GM18499 (cell line): ENCODE measurements at regions not wholly inside any gene's neighbourhood (a gene's known extent, or its start where the extent isn't known, plus 50 kb on each side); places are given as distances from the start of the nearest gene placed in this dataset.
"Not testable (repeated sequence)": the region's sequence is repeated elsewhere in the genome, so short reads cannot be mapped to it uniquely, and the experiment has no call there.

Experiments
- ATAC-seq: cut with Tn5 transposase; IDR thresholded peaks from one replicate; pipeline ENCODE4 v1.9.1; 2021; ENCODE audit warnings: moderate number of reproducible peaks; ENCODE audit not compliant: insufficient read depth, unreplicated experiment

DNA sequence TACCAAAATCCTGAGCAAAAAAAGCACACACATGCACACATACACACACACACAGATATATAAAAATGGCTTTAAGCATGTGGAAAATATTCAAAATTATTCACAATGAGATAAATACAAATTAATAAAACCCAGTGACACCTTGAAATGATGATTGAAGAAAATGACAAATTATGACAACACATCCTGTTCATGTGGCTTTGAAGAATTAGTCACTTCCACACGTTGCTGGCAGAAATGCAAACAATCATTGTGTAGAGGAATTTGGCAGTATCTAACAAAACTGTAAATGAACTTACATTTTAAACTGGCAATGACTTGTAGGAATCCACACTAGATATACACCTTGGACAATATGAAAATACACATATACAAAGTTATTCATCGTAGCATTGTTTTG, 95.8 kb upstream of the RGPD4 start:
- ATAC-seq, result no peak

DNA sequence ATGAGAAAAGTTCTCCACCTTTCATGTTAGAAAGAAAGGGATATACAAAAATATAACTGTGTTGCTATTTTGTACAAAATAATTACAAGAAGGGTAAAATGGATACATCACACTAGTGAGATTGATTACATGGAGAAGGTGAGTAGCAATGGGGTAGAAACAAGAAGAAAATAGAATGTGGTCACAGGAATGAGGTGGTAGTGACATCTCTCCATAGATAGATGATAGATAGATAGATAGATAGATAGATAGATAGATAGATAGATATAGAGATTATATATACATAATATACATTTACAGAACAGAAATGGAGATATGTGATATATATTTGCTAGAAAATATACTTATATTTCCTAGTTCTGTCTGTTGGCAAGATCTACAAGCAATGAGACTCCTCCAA, 95.3 kb upstream of the RGPD4 start:
- no peak for ATAC-seq

DNA sequence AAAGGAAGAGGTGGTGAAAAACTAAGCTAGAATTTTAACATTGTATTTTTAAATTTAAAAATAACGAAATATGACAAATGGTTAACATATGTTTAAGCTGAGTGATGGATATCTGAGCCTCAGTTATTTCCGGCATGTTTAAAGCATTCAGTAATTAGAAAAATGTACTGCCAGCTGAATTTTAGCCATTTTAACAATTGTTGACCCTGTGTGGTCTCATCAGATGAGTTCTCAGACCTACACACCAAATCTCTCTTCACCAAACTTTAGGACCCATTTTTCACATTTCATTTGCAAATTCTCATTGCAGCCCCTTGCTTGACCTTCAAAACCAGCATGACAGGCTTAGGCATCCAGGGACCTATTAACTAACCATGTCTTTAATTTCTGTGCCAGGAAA, 91.5 kb upstream of the RGPD4 start:
- ATAC-seq, result no peak

DNA sequence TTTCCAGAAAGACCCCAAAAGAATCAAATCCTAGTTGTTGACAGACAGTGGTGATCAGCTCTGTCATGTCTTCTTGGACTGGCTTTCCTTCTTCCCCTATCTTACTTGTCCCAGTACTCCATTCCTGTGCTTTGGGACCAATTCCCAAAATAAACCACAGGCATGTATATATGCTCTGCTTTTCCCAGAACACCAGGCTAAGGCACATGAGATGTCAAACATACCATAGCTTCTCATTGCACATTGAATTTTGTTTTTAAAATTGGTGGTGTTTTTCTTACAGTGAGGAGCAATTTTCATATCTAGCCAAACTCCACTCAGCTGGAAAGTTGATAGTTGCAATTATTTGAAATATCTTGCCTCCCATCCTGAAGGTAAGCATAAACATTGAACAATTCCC, 88.9 kb upstream of the RGPD4 start:
- no peak for ATAC-seq

DNA sequence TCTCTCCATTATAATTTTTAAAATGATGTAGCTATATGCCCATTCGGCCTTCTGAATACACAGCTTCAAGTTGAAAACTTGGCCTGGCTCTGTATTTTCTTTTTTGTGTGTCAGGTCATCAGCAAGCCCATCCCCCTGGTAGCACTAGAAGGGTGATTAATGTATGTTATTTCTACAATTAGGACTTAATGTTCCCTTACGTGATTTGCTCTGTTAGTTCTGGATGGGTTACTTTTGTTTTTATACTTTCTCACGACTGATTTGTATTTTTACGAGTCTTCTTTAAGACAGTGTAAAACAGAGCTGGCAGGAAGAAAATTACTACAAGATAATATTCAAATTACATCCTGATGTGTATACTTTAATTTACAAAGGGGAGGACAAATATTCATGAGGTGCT, 88.4 kb upstream of the RGPD4 start:
- no peak for ATAC-seq

DNA sequence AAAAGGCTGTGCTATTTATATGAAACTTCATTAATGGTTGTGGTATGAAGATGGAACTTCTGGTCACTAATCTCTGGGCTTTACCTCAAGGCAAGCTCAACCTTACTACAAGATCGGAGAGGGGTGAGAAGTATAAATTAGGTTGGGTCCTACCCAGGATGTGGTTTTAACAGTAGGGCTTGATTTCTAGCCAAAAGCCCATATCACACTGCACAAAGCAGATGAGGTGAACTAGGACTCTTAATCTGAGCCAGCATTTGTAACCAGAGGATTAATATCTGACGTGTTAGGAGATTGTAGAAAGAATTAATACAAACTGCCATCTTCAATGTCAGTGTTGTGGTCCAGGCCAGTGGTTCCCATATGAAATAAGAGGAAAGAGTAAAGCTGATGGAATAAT, 86.4 kb upstream of the RGPD4 start:
- ATAC-seq, result no peak

DNA sequence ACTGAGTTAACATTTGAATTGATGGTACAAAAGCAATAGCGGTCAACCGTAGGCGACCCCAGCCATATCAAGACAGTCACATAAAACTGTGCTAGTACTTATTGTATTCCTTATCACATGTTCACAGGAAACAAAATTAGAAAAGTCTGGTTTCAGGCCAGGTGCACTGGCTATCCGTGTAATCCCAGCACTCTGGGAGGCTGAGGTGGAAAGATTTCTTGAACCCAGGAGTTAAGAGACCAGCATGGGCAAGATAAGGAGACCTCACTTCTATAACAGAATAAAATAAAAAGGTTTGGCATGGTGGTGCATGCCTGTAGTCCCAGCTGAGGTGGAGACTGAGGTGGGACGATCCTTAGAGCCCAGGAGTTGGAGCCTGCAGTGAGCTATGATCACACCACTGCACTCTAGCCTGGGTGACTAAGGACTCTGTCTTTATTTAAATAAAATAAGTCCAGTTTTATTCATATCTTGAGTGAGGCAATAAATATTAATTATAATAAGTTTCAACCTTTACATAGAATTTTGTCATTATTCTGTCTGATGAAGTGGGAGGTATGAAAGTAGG, 84.1 kb upstream of the RGPD4 start:
- ATAC-seq, result no peak

DNA sequence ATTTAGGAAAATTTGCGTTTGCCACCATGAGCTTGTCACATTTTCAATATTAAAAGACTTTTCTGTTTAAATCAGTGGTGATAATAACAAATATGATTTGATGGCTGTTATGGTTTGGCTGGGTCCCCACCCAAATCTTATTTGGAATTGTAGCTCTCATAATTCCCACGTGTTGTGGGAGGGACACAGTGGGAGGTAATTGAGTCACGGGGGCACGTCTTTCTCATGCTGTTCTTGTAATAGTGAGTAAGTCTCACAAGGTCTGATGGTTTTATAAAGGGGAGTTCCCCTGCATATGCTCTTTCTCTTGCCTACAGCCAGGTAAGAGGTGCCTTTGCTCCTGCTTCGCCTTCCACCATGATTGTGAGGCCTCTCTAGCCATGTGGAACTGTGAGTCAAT, 83.4 kb upstream of the RGPD4 start:
- no peak for ATAC-seq

DNA sequence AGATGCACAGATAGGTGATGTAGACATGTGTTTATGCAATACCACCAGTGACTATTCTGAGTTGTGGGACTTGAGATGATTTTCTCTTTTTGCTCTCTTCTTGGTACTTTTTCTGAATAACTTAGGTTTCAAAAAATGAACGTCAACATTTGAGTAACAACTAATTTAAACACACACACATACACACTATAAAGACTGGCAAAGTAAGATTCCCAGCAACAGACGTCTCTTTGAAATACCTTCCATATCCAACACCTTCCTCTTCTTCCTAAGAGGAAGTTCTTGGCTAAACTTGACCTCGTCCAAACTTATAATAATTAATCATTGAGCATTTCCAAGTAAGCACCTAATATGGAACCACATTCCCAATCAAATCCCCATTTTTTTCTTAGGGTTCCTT, 81.6 kb upstream of the RGPD4 start:
- no peak for ATAC-seq

DNA sequence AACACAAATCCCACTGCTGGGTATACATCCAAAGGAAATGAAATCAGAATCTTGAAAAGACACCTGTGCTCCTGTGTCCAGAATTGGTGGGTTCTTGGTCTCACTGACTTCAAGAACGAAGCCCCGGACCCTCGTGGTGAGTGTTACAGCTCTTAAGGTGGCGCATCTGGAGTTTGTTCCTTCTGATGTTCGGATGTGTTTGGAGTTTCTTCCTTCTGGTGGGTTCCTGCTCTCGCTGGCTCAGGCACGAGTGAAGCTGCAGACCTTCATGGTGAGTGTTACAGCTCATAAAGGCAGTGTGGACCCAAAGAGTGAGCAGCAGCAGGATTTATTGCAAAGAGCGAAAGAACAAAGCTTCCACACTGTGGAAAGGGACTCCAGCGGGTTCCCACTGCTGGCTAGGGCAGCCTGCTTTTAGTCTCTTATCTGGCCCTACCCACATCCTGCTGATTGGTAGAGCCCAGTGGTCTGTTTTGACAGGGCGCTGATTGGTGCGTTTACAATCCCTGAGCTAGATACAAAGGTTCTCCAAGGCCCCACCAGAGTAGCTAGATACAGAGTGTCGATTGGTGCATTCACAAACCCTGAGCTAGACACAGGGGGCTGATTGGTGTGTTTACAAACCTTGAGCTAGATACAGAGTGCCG, 80.0 kb upstream of the RGPD4 start:
- not testable (repeated sequence) for ATAC-seq

DNA sequence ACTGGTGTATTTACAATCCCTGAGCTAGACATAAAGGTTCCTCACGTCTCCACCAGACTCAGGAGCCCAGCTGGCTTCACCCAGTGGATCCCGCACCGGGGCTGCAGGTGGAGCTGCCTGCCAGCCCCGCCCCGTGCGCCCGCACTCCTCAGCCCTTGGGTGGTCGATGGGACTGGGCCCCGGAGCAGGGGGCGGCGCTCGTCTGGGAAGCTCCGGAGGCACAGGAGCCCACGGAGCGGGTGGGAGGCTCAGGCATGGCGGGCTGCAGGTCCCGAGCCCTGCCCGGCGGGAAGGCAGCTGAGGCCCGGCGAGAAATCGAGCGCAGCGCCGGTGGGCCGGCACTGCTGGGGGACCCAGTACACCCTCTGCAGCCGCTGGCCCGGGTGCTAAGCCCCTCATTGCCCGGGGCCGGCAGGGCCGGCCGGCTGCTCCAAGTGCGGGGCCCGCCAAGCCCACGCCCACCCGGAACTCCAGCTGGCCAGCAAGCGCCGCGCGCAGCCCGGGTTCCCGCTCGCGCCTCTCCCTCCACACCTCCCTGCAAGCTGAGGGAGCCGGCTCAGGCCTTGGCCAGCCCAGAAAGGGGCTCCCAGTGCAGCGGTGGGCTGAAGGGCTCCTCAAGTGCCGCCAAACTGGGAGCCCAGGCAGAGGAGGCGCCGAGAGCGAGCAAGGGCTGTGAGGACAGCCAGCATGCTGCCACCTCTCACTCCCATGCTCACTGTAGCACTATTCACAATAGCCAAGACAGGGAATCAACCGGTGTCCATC, 79.3 kb upstream of the RGPD4 start:
- not testable (repeated sequence) for ATAC-seq

DNA sequence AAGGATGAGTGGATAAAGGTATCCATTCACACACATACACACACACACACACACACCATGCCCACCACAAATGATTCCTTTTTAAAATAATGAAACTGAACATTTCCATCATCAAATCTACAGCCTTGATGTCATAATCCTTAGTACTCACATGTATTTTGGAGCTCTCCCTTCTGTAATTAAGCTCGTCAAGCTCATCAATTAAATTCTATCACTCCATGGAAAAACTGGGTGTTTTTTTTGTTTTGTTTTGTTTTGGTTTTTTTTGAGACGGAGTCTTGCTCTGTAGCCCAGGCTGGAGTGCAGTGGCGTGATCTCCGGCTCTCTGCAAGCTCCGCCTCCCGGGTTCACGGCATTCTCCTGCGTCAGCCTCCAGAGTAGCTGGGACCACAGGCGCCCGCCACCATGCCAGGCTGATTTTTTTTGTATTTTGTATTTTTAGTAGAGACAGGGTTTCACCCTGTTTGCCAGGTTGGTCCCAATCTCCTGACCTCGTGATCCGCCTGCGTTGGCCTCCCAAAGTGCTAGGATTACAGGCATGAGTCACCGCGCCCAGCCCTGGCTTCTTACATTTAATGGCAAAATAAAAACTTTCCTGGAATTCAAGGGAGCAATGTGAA, 78.6 kb upstream of the RGPD4 start:
- ATAC-seq, result no peak

DNA sequence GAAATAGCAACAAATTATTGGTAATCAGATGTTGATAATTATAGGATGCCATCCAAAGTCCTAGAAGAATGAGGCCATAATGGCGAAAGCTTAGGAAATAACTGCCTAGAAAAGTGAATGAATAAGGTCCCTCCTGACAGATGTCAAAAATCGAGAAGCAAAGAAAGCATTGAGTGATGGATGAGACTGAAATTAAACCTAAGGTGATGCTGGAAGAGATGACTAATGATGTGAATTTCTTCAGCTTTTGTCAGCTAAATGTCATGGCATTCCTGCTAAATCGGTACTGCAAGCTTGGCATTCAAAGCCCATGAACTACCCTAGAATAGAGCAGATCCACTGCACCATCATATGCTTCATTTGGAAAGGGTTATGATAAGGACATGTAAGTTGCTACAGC, 74.8 kb upstream of the RGPD4 start:
- no peak for ATAC-seq

DNA sequence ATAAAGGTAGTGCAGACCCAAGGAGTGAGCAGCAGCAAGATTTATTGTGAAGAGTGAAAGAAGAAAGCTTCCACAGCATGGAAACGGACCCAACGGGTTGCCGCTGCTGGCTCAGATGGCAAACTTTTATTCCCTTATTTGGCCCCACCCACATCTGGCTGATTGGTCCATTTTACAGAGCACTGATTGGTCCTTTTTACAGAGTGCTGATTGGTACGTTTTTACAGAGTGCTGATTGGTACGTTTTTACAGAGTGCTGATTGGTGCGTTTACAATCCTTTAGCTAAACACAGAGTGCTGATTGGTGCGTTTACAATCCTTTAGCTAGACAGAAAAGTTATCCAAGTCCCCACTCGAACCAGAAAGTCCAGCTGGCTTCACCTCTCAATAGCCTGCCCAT, 72.9 kb upstream of the RGPD4 start:
- not testable (repeated sequence) for ATAC-seq

DNA sequence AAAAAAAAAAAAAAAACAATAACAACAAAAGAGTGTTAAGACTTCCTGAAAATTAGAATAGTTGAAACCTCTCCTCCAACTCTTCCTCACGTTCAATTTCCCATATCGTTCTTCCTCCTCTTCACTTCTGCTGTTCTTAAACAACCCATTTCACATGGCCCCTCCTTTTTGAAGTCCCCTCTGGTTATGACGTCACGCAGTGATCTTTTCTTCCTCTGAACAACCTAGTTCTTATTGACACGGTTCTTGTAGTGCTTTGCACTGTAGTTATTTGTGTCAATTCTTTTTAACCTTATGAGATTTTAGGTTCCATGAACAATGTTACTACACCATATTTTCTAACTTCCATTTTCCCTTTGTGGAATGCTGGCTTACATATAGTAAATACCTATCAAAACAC, 69.5 kb upstream of the RGPD4 start:
- no peak for ATAC-seq

DNA sequence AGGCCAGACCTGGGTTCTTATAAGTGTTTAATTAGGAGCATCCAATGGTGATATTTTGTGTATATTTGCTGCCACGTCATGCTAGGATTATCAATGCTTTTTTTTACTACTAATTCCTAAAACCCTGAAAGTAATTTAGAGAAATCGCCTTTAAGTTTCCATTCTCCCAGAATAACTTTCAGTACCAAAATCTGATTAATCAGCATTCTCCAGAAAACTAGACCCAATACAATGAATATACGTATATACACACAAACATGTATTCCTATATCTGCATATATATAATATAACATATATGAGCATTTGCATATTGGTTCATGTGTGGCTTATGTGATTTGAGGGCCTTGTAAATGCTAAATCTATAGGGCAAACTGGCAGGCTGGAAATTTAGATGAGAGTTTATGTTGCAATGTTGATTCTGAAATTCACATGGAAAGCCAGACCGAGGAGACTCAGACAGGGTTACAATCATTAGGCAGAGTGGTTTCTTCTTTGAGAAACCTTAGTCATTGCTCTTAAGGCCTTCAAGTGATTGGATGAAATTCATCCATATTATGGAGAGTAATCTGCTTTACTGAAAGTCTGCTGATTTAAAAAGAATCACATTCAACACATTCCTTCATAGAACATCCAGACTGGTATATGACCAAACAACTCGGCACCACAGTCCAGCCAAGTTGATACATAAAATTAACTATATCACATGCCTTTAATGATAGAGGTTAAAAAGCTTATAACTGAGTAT, 65.9 kb upstream of the RGPD4 start:
- ATAC-seq, result no peak

DNA sequence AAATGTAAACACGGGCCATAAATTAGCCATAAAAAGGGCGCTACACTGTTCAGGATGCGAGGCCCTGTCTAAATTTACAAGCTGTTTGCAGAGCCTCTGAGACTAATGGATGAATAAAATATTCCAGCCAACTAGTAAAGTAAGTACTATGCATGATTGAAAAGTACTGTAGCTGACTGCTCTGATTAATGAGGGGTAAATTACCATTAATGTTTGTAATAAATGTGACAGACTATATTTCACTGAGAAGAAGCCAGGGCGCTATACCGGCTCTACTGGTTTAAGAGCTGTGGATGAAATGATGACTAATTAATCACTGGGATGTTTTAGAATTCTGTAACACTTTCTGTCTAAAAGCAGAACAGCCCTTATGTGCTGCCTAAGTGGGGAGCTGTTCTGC, 54.3 kb upstream of the RGPD4 start:
- no peak for ATAC-seq

DNA sequence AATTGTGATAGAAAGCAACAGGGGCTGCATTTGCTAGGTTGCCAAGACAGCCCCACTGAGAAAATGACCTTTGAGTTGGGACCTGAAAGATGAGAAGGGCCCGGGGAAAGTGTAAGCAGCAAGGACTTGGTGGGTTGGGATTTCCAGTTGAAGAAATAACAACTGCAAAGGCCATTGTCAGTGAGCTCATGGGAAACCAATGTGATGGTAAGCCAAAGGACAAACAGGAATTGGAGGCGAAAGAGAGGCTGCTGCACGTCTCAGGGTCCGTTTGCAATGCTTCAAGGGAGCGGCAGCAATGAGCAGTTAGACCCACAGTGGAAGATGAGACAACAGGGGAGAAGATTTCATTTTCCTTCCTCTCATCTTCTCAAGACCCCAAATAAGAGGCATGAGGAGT, 51.5 kb upstream of the RGPD4 start:
- ATAC-seq, result no peak

DNA sequence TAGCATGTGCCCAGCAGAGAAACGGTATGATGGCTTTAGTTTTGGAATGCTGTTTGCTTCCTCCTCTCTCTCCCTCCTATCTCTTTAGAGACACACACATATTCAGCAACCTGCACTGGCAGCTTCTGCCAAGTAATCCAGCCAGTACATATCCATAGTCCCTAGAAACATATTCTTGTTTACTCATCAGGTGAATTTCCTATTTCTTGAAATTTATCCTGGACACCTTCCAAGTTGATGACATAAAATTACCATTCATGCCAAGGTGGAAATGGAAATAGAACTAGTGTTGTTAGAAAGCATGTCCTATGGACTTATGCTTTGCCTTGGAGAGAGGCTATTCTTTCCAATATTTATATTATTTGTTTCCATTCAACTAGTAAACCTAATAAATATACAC, 50.9 kb upstream of the RGPD4 start:
- ATAC-seq, result no peak

DNA sequence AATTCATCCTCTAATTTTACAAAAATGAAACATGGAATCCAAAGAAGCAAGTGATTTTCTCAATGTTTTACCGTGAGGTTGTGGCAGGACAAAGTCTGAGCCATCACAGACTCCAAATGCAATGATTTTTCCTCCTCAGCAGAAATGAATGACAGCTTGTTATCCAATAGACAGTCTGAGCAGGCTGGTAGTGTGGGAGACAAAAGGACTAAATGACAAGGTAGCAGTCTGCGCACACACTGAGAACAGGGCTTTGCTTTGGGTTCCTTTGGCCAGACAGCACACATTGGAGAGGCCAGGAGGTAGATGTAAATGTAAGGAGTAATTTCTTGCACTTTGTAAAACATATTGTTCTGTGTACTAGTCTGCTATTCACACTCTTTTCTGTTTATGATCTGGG, 50.3 kb upstream of the RGPD4 start:
- no peak for ATAC-seq
